SU-DHL-6 (cell line): ENCODE measurements at regions not wholly inside any gene's neighbourhood (a gene's known extent, or its start where the extent isn't known, plus 50 kb on each side); places are given as distances from the start of the nearest gene placed in this dataset.

ENCODE experiments used
- H2AFZ ChIP-seq: fragments of 200-600 bp; sonication (generic); 2 replicates; pipeline ENCODE4 v1.6.1; 2014; ENCODE audit warnings: low read depth, mild to moderate bottlenecking, moderate library complexity, mixed read lengths, antibody characterized with exemption, low read length; ENCODE audit not compliant: severe bottlenecking
- H3F3A ChIP-seq: fragments of 200-600 bp; shearing (Covaris generic); 2 replicates; pipeline ENCODE4 v1.6.0; 2016; ENCODE audit warnings: antibody characterized with exemption, mild to moderate bottlenecking; ENCODE audit not compliant: insufficient read depth
- H3K27ac ChIP-seq: fragments of 200-600 bp; sonication (generic); 2 replicates; pipeline ENCODE4 v1.5.1; 2016; ENCODE audit warnings: low read depth, mild to moderate bottlenecking, low read length, moderate library complexity, mixed read lengths
- H3K27me3 ChIP-seq: fragments of 200-600 bp; sonication (generic), shearing (Covaris generic); 2 replicates; pipeline ENCODE4 v1.6.0; 2014; ENCODE audit warnings: mild to moderate bottlenecking, low read length
- H3K36me3 ChIP-seq: fragments of 200-600 bp; sonication (generic); 2 replicates; pipeline ENCODE4 v1.6.1; 2014; ENCODE audit warnings: mild to moderate bottlenecking, low read length, mixed read lengths
- H3K4me2 ChIP-seq: fragments of 300-600, 200-600 bp; shearing (Covaris generic), sonication (generic); 2 replicates; pipeline ENCODE4 v1.6.0; 2014; ENCODE audit warnings: low read length, low read depth, mild to moderate bottlenecking; ENCODE audit not compliant: poor library complexity, severe bottlenecking
- H3K4me3 ChIP-seq: fragments of 200-600 bp; sonication (generic); 2 replicates; pipeline ENCODE4 v1.5.1; 2014; ENCODE audit warnings: antibody characterized with exemption, low read length, mild to moderate bottlenecking, mixed read lengths; ENCODE audit not compliant: insufficient read depth, poor library complexity, severe bottlenecking
- H3K79me2 ChIP-seq: fragments of 200-600 bp; sonication (generic); 2 replicates; pipeline ENCODE4 v1.6.1; 2014; ENCODE audit warnings: mild to moderate bottlenecking, low read length, moderate library complexity; ENCODE audit not compliant: insufficient read depth
- H3K9ac ChIP-seq: fragments of 200-600 bp; sonication (generic); 2 replicates; pipeline ENCODE4 v1.7.0; 2014; ENCODE audit warnings: mild to moderate bottlenecking, low read length
- H3K9me2 ChIP-seq: fragments of 200-600 bp; sonication (generic); replicated peaks from 2 replicates; pipeline ENCODE4 v1.6.1; 2014; ENCODE audit warnings: low read length; ENCODE audit not compliant: insufficient read depth
- H3K9me3 ChIP-seq: fragments of 200-600 bp; sonication (generic); 2 replicates; pipeline ENCODE4 v1.6.1; 2014; ENCODE audit warnings: low read length, mixed read lengths; ENCODE audit not compliant: insufficient read depth
- H4K20me1 ChIP-seq: fragments of 200-600 bp; sonication (generic); 2 replicates; pipeline ENCODE4 v1.6.1; 2014; ENCODE audit warnings: low read depth, mild to moderate bottlenecking, antibody characterized with exemption, low read length, moderate library complexity, mixed read lengths
- EZH2phosphoT487 ChIP-seq: fragments of 200-600 bp; sonication (generic), shearing (Covaris generic); conservative IDR thresholded peaks from 2 replicates; pipeline ENCODE4 v1.6.1; 2018; ENCODE audit warnings: mild to moderate bottlenecking, antibody characterized with exemption, low read length, moderate library complexity, mixed read lengths
- TF ChIP-seq, protein P1 (sequence below): fragments of 200-600 bp; sonication (generic); IDR thresholded peaks from one replicate; pipeline ENCODE4 v1.5.1; 2017; ENCODE audit warnings: antibody characterized with exemption, mild to moderate bottlenecking, low read length, moderate library complexity; ENCODE audit not compliant: insufficient read depth, poor library complexity, severe bottlenecking

DNA sequence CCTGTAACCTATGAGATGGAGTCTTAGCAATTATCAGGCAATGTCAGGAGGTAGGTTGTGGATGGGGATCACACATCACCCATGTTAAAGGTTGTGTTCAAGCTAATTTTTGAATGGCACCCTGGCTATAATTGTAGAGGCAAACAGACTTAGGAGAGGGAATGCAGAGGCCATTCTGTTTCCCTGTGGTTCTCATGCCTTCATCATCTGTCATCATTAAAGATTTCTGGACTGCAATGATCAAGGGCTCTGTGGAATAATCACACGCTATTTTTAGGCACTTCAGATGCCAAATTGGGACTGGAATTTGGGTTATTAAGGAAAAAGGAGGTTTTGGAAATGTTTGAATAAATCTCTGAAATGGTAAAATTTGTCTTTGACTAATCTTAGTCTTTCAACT lies 1065.4 kb downstream of the TAF11L14 start:
- H3K4me3 ChIP-seq: no peak overlapping the region
- no peaks in the 10 kb centered on the region for H3K9me3 ChIP-seq
- no peak overlapping the region for H3K9ac ChIP-seq
- TF ChIP-seq, protein P1, sequence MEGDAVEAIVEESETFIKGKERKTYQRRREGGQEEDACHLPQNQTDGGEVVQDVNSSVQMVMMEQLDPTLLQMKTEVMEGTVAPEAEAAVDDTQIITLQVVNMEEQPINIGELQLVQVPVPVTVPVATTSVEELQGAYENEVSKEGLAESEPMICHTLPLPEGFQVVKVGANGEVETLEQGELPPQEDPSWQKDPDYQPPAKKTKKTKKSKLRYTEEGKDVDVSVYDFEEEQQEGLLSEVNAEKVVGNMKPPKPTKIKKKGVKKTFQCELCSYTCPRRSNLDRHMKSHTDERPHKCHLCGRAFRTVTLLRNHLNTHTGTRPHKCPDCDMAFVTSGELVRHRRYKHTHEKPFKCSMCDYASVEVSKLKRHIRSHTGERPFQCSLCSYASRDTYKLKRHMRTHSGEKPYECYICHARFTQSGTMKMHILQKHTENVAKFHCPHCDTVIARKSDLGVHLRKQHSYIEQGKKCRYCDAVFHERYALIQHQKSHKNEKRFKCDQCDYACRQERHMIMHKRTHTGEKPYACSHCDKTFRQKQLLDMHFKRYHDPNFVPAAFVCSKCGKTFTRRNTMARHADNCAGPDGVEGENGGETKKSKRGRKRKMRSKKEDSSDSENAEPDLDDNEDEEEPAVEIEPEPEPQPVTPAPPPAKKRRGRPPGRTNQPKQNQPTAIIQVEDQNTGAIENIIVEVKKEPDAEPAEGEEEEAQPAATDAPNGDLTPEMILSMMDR: no peak
- TF ChIP-seq EZH2phosphoT487: no peak
- no peak overlapping the region for H3K4me2 ChIP-seq
- H3K9me2 ChIP-seq: no peaks in the 10 kb centered on the region
- no peaks in the 10 kb centered on the region for H4K20me1 ChIP-seq
- H3F3A ChIP-seq: no peaks in the 10 kb centered on the region
- no peak overlapping the region for H2AFZ ChIP-seq
- no peak overlapping the region for H3K27ac ChIP-seq
- no peaks in the 10 kb centered on the region for H3K27me3 ChIP-seq
- no peaks in the 10 kb centered on the region for H3K79me2 ChIP-seq
- no peaks in the 10 kb centered on the region for H3K36me3 ChIP-seq

DNA sequence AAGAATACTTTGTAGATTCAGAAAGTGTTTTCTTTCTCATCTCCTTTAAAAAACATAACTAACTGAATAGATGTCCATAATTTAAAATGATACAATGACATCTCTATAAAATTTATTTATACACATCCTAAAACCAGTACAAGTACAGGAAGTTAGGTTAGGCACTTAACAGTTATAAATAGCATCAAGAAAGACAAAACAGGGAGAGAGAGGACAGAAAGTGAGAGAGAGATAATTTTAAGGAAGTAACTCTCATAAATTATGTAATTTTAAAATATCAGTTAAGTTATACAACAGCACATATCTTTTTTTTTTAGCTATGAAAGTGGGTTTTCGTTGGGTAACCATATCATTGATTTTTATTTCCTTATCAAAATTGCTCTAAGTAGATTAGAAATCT lies 1068.6 kb downstream of the TAF11L14 start:
- Histone ChIP-seq H3K27me3 (no peaks in the 10 kb centered on the region), H4K20me1 (no peaks in the 10 kb centered on the region), H3K4me2 (no peak overlapping the region), H3K4me3 (no peak overlapping the region), H3K36me3 (no peaks in the 10 kb centered on the region), H2AFZ (peak overlapping the region; percentile 62), H3K9ac (no peak overlapping the region), H3F3A (no peaks in the 10 kb centered on the region), H3K9me3 (no peaks in the 10 kb centered on the region), H3K9me2 (no peaks in the 10 kb centered on the region), H3K79me2 (no peaks in the 10 kb centered on the region), H3K27ac (no peak overlapping the region)
- TF ChIP-seq, protein P1: no peak
- no peak for TF ChIP-seq EZH2phosphoT487

DNA sequence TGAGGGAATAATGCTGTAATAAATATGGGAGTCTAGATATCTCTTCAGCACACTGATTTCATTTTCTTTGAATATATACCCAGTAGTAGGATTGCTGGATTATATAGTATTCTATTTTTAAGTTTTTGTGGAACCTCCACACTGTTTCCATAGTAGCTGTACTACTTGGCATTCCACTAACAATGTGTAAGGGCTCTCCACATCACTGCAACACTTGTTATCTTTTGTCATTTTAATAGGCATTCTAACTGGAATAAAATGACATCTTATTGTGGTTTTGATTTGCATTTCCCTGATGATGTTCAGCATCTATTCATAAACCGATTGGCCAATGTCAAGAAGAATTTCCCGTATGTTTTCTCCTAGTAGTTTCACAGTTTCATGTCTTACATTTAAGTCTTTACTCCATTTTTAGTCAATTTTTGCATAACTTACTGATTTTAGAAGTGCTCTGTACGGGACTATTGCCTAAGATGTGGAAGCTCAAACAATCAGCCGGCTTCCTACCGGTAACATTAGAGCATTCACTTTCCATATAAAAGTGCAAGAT lies 1078.8 kb downstream of the TAF11L14 start:
- TF ChIP-seq, protein P1: no peak
- no peak for TF ChIP-seq EZH2phosphoT487
- Histone ChIP-seq H3F3A (no peaks in the 10 kb centered on the region), H2AFZ (peak overlapping the region; percentile 43)

More for the DNA sequence above, 1078.8 kb downstream of the TAF11L14 start:
- Histone ChIP-seq H3K27me3 (no peaks in the 10 kb centered on the region), H4K20me1 (no peaks in the 10 kb centered on the region), H3K9me3 (no peaks in the 10 kb centered on the region), H3K79me2 (no peaks in the 10 kb centered on the region), H3K27ac (no peak overlapping the region), H3K36me3 (no peaks in the 10 kb centered on the region), H3K4me3 (no peak overlapping the region), H3K9me2 (no peaks in the 10 kb centered on the region), H3K4me2 (no peak overlapping the region), H3K9ac (no peak overlapping the region)
